HL-60 (cell line): ENCODE measurements at regions not wholly inside any gene's neighbourhood (a gene's known extent, or its start where the extent isn't known, plus 50 kb on each side); places are given as distances from the start of the nearest gene placed in this dataset.

ENCODE experiments used
- DNase-seq, 2 experiments: peaks; one replicate each; pipeline ENCODE4 v3.0.0-alpha.2; 2010 to 2020; ENCODE audit warnings: low read depth in 1 of 2, low spot score in 1 of 2
- H3K27ac ChIP-seq: fragments of 250-450 bp; sonication (Bioruptor Pico); replicated peaks from 2 replicates; pipeline ENCODE4 v1.5.1; 2020; ENCODE audit warnings: mild to moderate bottlenecking, moderate library complexity
- H3K27me3 ChIP-seq: fragments of 250-450 bp; sonication (Bioruptor Pico); 2 replicates; pipeline ENCODE4 v1.5.1; 2021; ENCODE audit warnings: mild to moderate bottlenecking, moderate library complexity; ENCODE audit not compliant: insufficient read depth, poor library complexity, severe bottlenecking
- H3K4me3 ChIP-seq: replicated peaks from 2 replicates; pipeline ENCODE4 v1.5.1; 2011; ENCODE audit warnings: mild to moderate bottlenecking, control low read depth, low read length; ENCODE audit not compliant: insufficient read depth
- GABPA ChIP-seq: IDR thresholded peaks from 2 replicates; pipeline ENCODE4 v1.6.1; 2012; ENCODE audit warnings: low read depth
- POLR2AphosphoS5 ChIP-seq: IDR thresholded peaks from 2 replicates; pipeline ENCODE4 v1.6.1; 2012; ENCODE audit warnings: low read depth
- SPI1 ChIP-seq: IDR thresholded peaks from 2 replicates; pipeline ENCODE4 v1.6.1; 2012; ENCODE audit warnings: low read depth, mild to moderate bottlenecking, borderline replicate concordance
- TF ChIP-seq, protein P1 (sequence below): IDR thresholded peaks from 2 replicates; pipeline ENCODE4 v1.6.1; 2012; ENCODE audit warnings: low read depth; ENCODE audit not compliant: insufficient replicate concordance
- TF ChIP-seq, protein P2 (sequence below): IDR thresholded peaks from one replicate; pipeline ENCODE4 v1.5.1; 2011; ENCODE audit warnings: low read length, control low read depth, inconsistent platforms; ENCODE audit not compliant: insufficient read depth

DNA sequence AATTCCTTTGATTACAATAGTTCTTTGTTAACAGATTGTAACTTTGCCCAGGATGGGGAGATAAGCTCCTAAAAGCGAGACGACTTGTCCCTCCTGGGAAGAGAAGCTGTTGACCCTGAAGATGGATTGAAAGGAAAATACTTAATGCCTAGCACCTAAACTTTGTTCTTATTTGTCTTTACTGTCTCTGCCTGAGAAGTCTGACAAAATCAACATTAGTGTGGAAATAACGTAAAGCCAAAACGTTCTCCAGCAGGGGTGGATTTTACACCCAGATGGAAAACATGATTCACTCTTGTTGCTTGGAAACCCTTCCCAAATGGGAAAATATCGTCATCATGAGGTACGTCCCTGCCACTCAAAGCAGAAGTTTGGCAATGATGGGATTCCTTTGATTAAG lies 450.1 kb downstream of the SLC4A3 start:
- H3K27me3 ChIP-seq: no peaks in the 10 kb centered on the region
- H3K4me3 ChIP-seq: no peak overlapping the region
- no peak overlapping the region for H3K27ac ChIP-seq
- DNase-seq: no peak
- TF ChIP-seq POLR2AphosphoS5 (no peak), SPI1 (no peak), GABPA (no peak)
- TF ChIP-seq, protein P1, sequence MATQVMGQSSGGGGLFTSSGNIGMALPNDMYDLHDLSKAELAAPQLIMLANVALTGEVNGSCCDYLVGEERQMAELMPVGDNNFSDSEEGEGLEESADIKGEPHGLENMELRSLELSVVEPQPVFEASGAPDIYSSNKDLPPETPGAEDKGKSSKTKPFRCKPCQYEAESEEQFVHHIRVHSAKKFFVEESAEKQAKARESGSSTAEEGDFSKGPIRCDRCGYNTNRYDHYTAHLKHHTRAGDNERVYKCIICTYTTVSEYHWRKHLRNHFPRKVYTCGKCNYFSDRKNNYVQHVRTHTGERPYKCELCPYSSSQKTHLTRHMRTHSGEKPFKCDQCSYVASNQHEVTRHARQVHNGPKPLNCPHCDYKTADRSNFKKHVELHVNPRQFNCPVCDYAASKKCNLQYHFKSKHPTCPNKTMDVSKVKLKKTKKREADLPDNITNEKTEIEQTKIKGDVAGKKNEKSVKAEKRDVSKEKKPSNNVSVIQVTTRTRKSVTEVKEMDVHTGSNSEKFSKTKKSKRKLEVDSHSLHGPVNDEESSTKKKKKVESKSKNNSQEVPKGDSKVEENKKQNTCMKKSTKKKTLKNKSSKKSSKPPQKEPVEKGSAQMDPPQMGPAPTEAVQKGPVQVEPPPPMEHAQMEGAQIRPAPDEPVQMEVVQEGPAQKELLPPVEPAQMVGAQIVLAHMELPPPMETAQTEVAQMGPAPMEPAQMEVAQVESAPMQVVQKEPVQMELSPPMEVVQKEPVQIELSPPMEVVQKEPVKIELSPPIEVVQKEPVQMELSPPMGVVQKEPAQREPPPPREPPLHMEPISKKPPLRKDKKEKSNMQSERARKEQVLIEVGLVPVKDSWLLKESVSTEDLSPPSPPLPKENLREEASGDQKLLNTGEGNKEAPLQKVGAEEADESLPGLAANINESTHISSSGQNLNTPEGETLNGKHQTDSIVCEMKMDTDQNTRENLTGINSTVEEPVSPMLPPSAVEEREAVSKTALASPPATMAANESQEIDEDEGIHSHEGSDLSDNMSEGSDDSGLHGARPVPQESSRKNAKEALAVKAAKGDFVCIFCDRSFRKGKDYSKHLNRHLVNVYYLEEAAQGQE: no peak

DNA sequence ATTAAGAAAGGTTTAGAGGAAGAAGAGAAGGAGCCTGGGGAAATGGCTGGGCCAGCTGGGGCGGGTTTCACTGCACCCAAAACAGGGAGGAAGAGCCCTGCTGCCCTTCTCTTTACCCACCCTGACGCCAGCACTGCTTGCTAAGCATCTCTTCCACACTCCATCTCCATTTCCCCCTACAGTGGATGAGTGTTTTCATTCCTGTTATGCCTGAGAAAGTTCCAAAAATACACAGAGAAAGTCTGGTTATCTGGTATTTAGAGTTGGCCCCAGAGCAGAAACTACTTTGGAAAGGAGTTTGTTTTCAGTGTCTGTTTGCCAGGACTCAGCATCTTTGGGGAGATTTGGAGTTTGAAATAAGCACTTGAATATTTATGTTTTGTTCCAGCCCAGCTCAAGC lies 451.0 kb downstream of the SLC4A3 start:
- no peak overlapping the region for H3K27ac ChIP-seq
- TF ChIP-seq SPI1 (no peak), GABPA (no peak), POLR2AphosphoS5 (no peak)
- TF ChIP-seq, protein P2, sequence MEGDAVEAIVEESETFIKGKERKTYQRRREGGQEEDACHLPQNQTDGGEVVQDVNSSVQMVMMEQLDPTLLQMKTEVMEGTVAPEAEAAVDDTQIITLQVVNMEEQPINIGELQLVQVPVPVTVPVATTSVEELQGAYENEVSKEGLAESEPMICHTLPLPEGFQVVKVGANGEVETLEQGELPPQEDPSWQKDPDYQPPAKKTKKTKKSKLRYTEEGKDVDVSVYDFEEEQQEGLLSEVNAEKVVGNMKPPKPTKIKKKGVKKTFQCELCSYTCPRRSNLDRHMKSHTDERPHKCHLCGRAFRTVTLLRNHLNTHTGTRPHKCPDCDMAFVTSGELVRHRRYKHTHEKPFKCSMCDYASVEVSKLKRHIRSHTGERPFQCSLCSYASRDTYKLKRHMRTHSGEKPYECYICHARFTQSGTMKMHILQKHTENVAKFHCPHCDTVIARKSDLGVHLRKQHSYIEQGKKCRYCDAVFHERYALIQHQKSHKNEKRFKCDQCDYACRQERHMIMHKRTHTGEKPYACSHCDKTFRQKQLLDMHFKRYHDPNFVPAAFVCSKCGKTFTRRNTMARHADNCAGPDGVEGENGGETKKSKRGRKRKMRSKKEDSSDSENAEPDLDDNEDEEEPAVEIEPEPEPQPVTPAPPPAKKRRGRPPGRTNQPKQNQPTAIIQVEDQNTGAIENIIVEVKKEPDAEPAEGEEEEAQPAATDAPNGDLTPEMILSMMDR: no peak
- TF ChIP-seq, protein P1: no peak
- no peak for DNase-seq
- H3K4me3 ChIP-seq: no peak overlapping the region
- H3K27me3 ChIP-seq: no peaks in the 10 kb centered on the region

DNA sequence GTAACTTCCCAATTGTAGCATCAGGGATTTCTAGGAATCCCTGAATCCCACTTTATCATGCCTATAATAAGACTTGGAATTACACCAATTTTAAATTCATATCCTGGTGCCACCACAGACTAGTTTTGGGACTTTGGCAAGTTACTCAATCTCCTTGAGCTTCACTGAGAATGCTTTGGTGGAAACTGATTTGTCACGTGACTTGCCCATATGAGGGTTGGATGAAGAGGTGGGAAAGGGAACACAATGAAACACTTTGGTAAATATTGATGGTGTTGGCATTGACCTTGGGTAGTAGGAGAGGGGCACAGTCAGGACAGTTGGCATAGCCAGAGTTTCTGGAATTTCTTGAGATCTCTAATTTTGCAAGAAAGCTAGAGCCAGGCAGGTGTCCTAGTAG lies 452.2 kb downstream of the SLC4A3 start:
- no peak for TF ChIP-seq SPI1
- TF ChIP-seq, protein P1: no peak
- TF ChIP-seq, protein P2: no peak
- H3K27me3 ChIP-seq: no peaks in the 10 kb centered on the region

DNA sequence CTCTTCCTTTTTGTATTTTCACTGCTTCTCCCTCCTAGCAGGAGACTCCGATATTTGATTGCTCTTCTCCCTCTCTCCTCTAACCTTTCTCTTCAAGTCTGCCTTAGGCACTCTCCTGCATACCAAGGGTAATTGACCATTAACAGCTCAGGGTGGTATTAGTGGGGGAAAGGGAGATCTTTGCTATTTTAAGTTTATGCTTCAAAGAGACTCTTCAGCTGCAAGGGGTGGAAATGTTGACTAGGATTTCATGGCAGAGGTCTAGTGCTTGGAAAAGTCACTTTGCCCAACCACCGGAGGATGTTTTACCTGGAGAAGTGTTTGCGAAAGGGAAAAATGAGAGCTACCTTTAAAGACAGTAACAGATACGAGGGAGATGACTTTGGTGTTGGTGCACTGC lies 453.7 kb downstream of the SLC4A3 start:
- H3K27me3 ChIP-seq: no peaks in the 10 kb centered on the region
- no peak for DNase-seq
- no peak overlapping the region for H3K4me3 ChIP-seq
- TF ChIP-seq, protein P2: no peak
- no peak for TF ChIP-seq GABPA
- TF ChIP-seq, protein P1: no peak
- no peak for TF ChIP-seq SPI1
- no peak overlapping the region for H3K27ac ChIP-seq

More for the DNA sequence above, 452.2 kb downstream of the SLC4A3 start:
- DNase-seq: no peak
- no peak overlapping the region for H3K4me3 ChIP-seq
- H3K27ac ChIP-seq: no peak overlapping the region
